HG03045 (cell line): ENCODE measurements at regions not wholly inside any gene's neighbourhood (a gene's known extent, or its start where the extent isn't known, plus 50 kb on each side); places are given as distances from the start of the nearest gene placed in this dataset.
"Not testable (repeated sequence)": the region's sequence is repeated elsewhere in the genome, so short reads cannot be mapped to it uniquely, and the experiment has no call there.

ENCODE experiments used
- ATAC-seq: cut with Tn5 transposase; IDR thresholded peaks from one replicate; pipeline ENCODE4 v1.9.1; 2021; ENCODE audit warnings: mild to moderate bottlenecking, moderate library complexity; ENCODE audit not compliant: unreplicated experiment

DNA sequence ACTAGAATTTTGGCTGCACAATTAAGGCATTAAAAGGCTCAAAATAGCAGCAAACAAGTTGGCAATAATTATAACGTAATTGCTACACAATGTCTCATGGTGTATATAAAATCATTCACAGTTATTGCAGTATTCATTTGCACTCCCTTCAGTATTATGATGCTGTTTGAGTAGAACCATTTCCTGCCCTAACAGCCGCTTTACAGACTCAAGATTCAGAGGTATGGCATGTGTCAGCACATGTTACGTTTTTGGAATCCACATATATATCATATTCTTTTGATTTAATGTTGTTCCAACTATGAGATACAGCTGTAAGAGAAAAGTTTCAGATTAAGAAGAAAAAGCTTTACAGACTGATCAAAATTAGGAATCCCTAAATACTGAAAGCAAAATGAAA is 56.3 kb upstream of the NCKAP5 start:
- ATAC-seq: no peak

DNA sequence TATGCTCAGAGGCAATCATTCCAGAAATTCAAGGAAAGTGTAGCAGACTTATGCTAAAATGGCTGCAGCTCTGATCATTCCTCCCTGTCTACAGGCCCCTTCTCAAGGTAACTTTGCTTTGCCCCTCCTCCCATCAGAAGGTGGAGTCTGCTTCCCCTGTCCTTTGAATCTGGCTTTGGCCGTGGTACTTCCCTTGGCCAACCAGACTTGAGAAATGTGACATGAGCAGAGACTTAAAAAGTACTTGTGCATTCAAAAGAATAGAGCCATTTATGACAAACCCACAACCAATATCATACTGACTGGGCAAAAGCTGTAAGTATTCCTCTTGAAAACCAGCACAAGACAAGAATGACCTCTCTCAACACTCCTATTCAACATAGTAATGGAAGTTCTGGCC is 59.5 kb upstream of the NCKAP5 start:
- no peak for ATAC-seq

DNA sequence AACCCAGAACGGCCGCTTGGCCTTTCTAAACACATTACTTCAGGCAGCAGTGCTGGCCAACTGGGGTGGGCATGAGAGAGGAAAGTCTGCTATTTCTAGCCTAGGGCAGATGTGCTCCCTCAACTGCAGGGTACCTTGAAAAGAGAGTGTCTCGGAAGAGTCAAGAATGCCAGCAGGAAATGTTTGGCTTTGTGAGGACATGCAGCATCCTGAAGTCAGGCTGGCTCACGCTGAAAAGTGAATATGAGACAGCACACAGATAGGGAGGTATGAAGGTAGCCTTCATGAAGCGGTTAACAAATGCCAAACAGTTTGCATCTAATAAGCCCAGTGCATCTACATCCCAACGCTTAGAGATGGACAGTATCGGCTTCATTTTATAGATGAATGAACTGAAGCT is 65.0 kb upstream of the NCKAP5 start:
- ATAC-seq: no peak

GRCh38 chr2:133633881-133634409 is 65.7 kb upstream of the NCKAP5 start:
- no peak for ATAC-seq

DNA sequence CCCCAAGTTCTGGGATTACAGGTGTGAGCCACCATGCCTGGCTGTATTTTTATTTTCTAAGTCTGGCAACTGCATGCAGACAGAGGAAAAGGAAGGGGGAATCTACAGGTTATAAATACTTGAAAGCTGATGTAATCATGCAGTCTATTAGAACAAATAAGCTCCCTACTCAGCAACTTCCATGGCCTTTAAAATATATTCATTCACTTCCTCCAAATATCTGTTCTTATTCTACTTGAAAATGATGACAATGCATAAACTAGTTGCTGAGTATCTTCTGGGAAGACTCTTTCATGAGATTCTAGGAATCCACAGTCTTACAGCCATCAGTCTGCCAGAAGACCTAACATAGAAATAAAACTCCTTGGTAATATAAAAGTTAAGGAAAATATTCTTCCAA is 66.9 kb upstream of the NCKAP5 start:
- no peak for ATAC-seq

GRCh38 chr2:133636287-133636686 is 68.0 kb upstream of the NCKAP5 start:
- ATAC-seq: no peak

GRCh38 chr2:133640103-133640502 is 71.8 kb upstream of the NCKAP5 start:
- ATAC-seq: no peak

- no peak for ATAC-seq
Observed at GRCh38 chr2:133641497-133641896, 73.2 kb upstream of the NCKAP5 start.

DNA sequence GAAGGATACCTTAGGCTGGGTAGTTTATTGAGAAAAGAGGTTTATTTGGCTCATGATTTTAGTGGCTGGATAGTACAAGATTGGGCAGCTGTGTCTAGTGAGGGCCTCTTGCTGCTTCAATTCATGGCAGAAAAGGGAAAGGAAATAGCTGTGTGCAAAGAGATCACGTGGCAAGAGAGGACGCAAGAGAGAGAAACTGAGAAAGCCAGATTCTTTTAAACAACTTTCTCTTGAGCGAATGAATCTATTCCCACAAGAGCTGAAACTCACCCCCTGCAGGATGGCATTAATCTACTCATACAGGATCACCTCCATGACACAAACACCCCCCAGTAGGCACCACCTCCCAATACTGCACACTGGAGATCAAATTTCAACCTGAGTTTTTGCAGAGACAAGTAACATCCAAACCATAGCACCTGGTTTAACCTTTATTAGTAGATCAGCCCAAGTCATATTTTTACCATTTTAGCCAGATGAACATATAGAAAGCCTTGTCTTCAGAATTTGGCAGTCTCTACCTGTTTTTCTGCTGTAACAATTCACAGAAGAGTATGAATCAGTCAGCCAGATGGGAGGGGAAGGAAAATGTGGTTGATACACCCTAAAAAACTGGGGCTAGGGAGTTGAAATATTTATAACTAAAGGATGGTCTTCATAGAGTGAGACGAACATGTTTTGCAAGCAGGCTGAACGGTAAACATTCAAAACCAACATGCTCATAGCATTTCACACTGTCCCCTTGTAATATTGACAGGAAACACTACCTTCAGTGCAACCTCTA is 73.9 kb upstream of the NCKAP5 start:
- ATAC-seq: no peak

GRCh38 chr2:133642791-133643191 is 74.5 kb upstream of the NCKAP5 start:
- ATAC-seq: no peak

DNA sequence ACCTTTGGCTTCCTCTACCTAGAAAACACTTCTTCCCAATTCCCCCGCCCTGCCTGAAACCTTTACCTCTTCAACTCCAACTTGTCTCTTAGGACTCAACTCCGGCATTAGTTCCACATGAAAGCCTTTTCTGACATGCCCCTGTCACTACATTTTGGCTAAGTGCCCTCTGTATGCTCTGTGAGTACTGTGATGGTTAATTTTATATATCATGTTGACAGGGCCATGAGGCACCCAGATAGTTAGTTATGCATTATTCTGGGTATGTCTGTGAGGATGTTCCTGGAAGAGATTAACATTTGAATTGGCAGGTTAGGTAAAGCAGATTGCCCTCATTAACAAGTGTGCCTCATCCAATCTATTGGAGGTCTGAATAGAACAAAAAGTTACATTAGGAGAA is 75.6 kb upstream of the NCKAP5 start:
- no peak for ATAC-seq

DNA sequence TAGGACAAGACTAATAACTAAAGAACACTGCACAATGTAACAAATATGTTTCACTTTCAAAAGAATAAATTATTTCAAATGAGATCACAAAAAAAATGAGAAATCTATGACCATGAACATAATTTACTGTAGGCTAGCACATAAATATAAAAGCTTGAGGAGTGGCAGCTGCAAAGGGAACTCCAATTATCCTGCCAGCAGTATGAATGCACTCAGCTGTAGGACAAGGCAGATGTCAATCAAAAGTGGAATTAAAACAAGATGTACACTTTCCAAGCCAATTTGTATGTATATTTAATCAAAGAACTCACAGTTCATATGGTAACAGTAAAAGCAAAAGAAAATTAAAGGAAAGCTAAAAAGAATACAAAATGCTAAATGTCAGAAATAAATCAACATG is 76.6 kb upstream of the NCKAP5 start:
- ATAC-seq: no peak

GRCh38 chr2:133647386-133647785 is 79.1 kb upstream of the NCKAP5 start:
- not testable (repeated sequence) for ATAC-seq

- ATAC-seq: no peak
Observed at GRCh38 chr2:133651861-133652260, 83.6 kb upstream of the NCKAP5 start.

DNA sequence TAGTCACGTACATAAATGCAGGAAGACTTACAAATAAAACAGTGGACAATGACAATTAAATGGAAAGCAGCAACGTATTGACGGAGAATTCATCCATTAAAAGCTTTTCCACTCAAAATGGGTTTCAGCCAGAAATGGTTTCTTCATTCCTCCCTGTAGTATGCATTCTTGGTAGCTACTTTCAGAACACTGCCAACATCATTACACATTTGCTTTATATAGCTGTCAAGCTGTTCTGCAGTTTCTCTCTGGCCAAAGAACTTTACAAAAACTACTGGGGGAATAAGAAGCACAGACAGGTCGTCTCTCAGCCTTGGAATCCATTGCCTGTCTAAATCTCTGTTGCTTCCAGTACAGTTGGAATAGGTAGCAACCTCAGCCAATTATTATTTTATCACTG is 84.1 kb upstream of the NCKAP5 start:
- no peak for ATAC-seq

DNA sequence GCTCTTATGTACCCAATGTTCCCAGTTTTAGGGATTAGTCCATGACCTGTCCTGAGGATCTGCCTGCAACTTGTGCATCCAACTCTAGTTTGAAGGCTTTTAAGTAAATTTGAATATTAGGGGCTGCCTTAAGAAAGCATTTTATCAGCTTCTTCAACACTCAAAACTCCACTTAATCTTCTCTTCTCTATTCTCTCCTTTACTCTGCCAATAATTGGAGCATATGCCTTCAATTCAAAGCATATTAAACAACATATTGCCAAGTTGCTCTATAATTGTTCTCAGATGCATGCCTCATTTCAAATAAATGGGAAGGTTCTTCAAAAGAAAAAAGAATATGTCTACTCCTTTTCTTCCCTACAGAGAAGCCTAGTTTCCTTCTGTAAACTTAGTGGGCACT is 84.8 kb upstream of the NCKAP5 start:
- no peak for ATAC-seq

DNA sequence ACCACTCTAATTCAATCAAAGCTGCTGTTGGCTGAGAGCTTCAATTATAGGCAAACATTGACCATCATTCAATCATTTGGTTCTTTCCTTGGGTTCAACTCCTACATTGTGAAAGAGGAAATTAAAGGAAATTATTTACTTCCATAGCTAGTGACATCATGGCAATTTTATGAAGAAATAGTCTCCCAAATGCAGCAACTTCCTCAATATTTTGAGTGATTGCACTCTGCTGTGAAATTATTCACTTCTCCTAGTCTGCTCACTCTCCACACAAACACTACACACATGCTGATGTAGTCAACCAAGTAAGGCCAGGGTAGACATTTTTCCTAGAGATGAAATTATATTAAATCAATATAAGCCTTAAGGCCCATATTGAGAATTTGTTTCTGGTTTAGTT is 86.7 kb upstream of the NCKAP5 start:
- ATAC-seq: no peak

DNA sequence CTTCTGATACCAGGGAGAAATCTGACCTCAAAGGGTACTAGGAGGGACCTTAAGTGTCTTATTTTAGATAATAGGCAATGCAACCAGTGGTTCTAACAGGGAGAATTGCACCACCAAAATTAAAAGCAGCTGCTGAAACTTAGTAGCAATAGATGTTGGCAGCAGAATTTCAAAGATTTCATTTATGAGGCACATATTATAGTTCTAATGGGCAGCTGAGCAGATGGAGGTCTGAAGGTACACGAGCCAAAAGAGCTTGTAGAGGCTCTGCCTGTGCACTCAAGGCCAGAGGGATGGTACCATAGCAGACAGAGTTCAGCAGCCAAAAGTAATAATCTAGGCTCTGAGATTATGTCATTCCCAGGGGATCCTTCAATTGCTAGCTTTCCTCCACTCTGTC is 87.3 kb upstream of the NCKAP5 start:
- no peak for ATAC-seq

GRCh38 chr2:133657591-133657990 is 89.3 kb upstream of the NCKAP5 start:
- no peak for ATAC-seq

- no peak for ATAC-seq
Observed at GRCh38 chr2:133658020-133658903, 90.0 kb upstream of the NCKAP5 start.

- no peak for ATAC-seq
Observed at GRCh38 chr2:133660510-133660909, 92.2 kb upstream of the NCKAP5 start.

DNA sequence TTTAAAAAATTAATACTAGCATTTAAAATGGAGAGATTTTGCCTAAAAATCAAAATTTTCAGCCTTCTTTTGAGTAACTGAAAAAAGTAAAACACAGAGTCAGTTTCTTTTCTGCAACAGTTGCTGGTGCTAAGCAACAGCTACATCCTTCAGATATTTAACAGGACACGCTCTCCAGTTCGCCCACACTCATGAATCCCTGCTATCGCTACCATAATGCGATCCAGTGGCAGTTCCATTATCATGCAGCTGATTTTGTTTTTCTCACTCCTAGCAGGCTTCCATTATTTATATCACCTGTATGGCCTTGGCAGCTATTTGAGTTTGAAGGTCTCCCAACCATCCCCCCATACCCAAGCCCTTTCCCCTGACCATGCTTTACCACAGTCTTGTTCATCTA is 93.1 kb upstream of the NCKAP5 start:
- no peak for ATAC-seq
